OCI-LY3 (cell line): ENCODE measurements at regions not wholly inside any gene's neighbourhood (a gene's known extent, or its start where the extent isn't known, plus 50 kb on each side); places are given as distances from the start of the nearest gene placed in this dataset.

Experiments
- CTCF ChIP-seq: fragments of 200-600, 300-600 bp; sonication (generic); IDR thresholded peaks from 2 replicates; pipeline ENCODE4 v1.5.1; 2014; ENCODE audit warnings: antibody characterized with exemption, low read length, low read depth
- EZH2phosphoT487 ChIP-seq: fragments of 200-600 bp; shearing (Covaris generic); IDR thresholded peaks from 2 replicates; pipeline ENCODE4 v1.6.1; 2018; ENCODE audit warnings: antibody characterized with exemption, mixed run types, low read depth

- no peak for TF ChIP-seq CTCF
- TF ChIP-seq EZH2phosphoT487: no peak
These were observed 72.7 kb upstream of the SPOPL start for GRCh38 chr2:138428710-138429440.
